GM12872 (cell line): ENCODE measurements at regions not wholly inside any gene's neighbourhood (a gene's known extent, or its start where the extent isn't known, plus 50 kb on each side); places are given as distances from the start of the nearest gene placed in this dataset.

Source experiments
- CTCF ChIP-seq: IDR thresholded peaks from 3 replicates; pipeline ENCODE4 v1.5.1; 2011; ENCODE audit warnings: low read depth, mild to moderate bottlenecking, low read length, moderate library complexity; ENCODE audit not compliant: insufficient read depth

GRCh38 chr7:113764401-113765035 is 154.3 kb downstream of the PPP1R3A start:
- no peak for TF ChIP-seq CTCF

- no peak for TF ChIP-seq CTCF
Observed at GRCh38 chr7:113763226-113763625, 155.6 kb downstream of the PPP1R3A start.

- no peak for TF ChIP-seq CTCF
Observed at GRCh38 chr7:113756250-113756649, 162.6 kb downstream of the PPP1R3A start.

GRCh38 chr7:113752689-113753088 is 166.1 kb downstream of the PPP1R3A start:
- no peak for TF ChIP-seq CTCF

GRCh38 chr7:113752289-113752688 is 166.5 kb downstream of the PPP1R3A start:
- no peak for TF ChIP-seq CTCF

GRCh38 chr7:113751547-113751946 is 167.3 kb downstream of the PPP1R3A start:
- no peak for TF ChIP-seq CTCF

- TF ChIP-seq CTCF: no peak
Observed at GRCh38 chr7:113742377-113742776, 176.4 kb downstream of the PPP1R3A start.
